ENCODE measurements at regions not wholly inside any gene's neighbourhood (a gene's known extent, or its start where the extent isn't known, plus 50 kb on each side); places are given as distances from the start of the nearest gene placed in this dataset.

DNA sequence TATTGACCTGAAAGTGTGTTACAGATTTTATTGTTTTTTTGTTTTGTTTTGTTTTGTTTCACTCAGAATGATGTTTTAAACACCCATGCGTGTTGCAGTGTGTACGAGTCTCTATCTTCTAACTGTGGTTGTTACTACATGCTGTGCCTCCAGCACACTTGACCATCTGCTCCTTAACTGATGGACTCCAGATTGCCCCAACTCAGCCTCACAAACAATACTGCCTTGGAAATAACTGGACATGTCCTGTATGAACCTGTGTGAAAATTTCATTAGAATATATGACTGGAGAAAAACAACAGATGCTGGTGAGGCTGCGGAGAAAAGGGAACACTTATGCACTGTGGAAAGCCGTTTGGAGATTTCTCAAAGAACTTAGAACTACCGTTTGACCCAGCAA, 68.7 kb upstream of the HAND1 start:
- TF ChIP-seq YY1 (IDR thresholded peaks at IDR 0.05; ENCODE audit: low read depth), result no peak
- no peak for TF ChIP-seq EP300 (IDR thresholded peaks at IDR 0.05; ENCODE audit: borderline replicate concordance)
- no peak for TF ChIP-seq TAF1 (IDR thresholded peaks at IDR 0.05; ENCODE audit: low read depth)
- no peak for TF ChIP-seq NFIC (IDR thresholded peaks at IDR 0.05)
- no peak for TF ChIP-seq CEBPB (IDR thresholded peaks at IDR 0.05)
